MM.1S (cell line): ENCODE measurements at regions not wholly inside any gene's neighbourhood (a gene's known extent, or its start where the extent isn't known, plus 50 kb on each side); places are given as distances from the start of the nearest gene placed in this dataset.

Source experiments
- DNase-seq: peaks from one replicate; pipeline ENCODE4 v3.0.0-alpha.2; 2015
- H2AFZ ChIP-seq: fragments of 300-600 bp; sonication (generic); 2 replicates; pipeline ENCODE4 v1.6.0; 2016; ENCODE audit warnings: antibody characterized with exemption, low read length
- H3F3A ChIP-seq: fragments of 300-600 bp; sonication (generic); 2 replicates; pipeline ENCODE4 v1.6.1; 2016; ENCODE audit warnings: mild to moderate bottlenecking, antibody characterized with exemption, low read length, moderate library complexity, mixed read lengths; ENCODE audit not compliant: insufficient read depth
- H3K27ac ChIP-seq: fragments of 300-600 bp; sonication (generic); 2 replicates; pipeline ENCODE4 v1.5.1; 2016; ENCODE audit warnings: mild to moderate bottlenecking, low read length
- H3K27me3 ChIP-seq: fragments of 300-600 bp; sonication (generic); replicated peaks from 2 replicates; pipeline ENCODE4 v1.6.0; 2016; ENCODE audit warnings: low read length; ENCODE audit not compliant: insufficient read depth
- H3K36me3 ChIP-seq: fragments of 300-600 bp; sonication (generic); replicated peaks from 2 replicates; pipeline ENCODE4 v1.6.1; 2016; ENCODE audit warnings: mild to moderate bottlenecking, low read length, mixed read lengths; ENCODE audit not compliant: insufficient read depth
- H3K4me1 ChIP-seq: fragments of 300-600 bp; sonication (generic); 2 replicates; pipeline ENCODE4 v1.6.1; 2016; ENCODE audit warnings: low read length, mixed read lengths
- H3K4me2 ChIP-seq: fragments of 300-600 bp; sonication (generic); 2 replicates; pipeline ENCODE4 v1.6.0; 2016; ENCODE audit warnings: low read depth, low read length
- H3K4me3 ChIP-seq: fragments of 300-600 bp; sonication (generic); 2 replicates; pipeline ENCODE4 v1.5.1; 2016; ENCODE audit warnings: low read length, mixed read lengths
- H3K79me2 ChIP-seq: fragments of 300-600 bp; sonication (generic); 2 replicates; pipeline ENCODE4 v1.6.1; 2016; ENCODE audit warnings: mixed run types, low read length, mixed read lengths
- H3K9ac ChIP-seq: fragments of 300-600 bp; sonication (generic); 2 replicates; pipeline ENCODE4 v1.6.1; 2016; ENCODE audit warnings: low read length, mixed read lengths
- H3K9me2 ChIP-seq: fragments of 300-600 bp; sonication (generic); replicated peaks from 2 replicates; pipeline ENCODE4 v1.6.1; 2016; ENCODE audit warnings: mild to moderate bottlenecking, low read length, mixed read lengths; ENCODE audit not compliant: insufficient read depth
- H3K9me3 ChIP-seq: fragments of 300-600 bp; sonication (generic); replicated peaks from 2 replicates; pipeline ENCODE4 v1.6.1; 2016; ENCODE audit warnings: mild to moderate bottlenecking, low read length, mixed read lengths; ENCODE audit not compliant: insufficient read depth
- H4K20me1 ChIP-seq: fragments of 300-600 bp; sonication (generic); 2 replicates; pipeline ENCODE4 v1.6.1; 2016; ENCODE audit warnings: mild to moderate bottlenecking, low read length, moderate library complexity, mixed read lengths; ENCODE audit not compliant: insufficient read depth
- EZH2 ChIP-seq: fragments of 300-600 bp; sonication (generic); optimal IDR thresholded peaks from 2 replicates; pipeline ENCODE3; 2017; ENCODE audit warnings: low read depth, mild to moderate bottlenecking, antibody characterized with exemption, low read length, mixed read lengths
- EZH2phosphoT487 ChIP-seq: fragments of 300-600 bp; sonication (generic); IDR thresholded peaks from 2 replicates; pipeline ENCODE4 v1.6.1; 2018; ENCODE audit warnings: antibody characterized with exemption, low read length
- TF ChIP-seq, protein P1 (sequence below): fragments of 300-600 bp; sonication (generic); IDR thresholded peaks from 2 replicates; pipeline ENCODE4 v1.5.1; 2016; ENCODE audit warnings: antibody characterized with exemption, low read length, mixed read lengths

DNA sequence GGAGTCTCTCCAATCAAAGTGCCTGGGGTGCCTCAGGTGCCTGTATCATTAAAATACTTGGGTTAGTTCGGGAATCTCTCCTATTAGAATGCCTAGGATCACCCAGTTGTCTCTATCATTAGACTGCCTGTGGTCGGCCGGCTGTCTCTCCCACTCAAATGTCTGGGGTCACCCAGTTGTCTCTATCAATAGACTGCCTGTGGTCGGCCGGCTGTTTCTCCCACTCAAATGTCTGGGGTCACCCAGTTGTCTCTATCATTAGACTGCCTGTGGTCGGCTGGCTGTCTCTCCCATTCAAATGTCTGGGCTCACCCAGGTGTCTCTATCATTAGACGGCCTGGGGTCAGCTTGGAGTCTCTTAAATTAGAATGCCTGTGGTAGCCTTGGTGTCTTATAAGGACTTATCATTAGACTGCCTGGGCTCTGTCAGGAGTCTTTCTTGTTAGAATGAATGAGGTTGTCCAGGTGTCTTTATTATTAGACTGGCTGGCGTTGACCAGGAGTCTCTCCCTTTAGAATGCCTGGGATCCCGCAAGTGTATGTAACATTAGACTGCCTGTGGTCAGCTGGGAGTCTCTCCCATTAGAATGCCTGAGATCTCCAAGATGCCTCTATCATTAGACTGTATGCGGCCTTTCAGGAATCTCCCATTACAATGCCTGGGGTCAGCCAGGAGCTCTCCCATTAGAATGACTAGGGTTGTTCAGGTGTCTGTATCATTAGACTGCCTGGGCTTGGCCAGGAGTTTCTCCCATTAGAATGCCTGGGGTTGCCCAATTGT is 1555.5 kb downstream of the UQCRFS1 start:
- Histone ChIP-seq H3K36me3 (no peaks in the 10 kb centered on the region), H4K20me1 (no peaks in the 10 kb centered on the region), H3K4me1 (no peaks in the 10 kb centered on the region), H3K27me3 (no peaks in the 10 kb centered on the region), H3K4me3 (no peak overlapping the region), H3K4me2 (no peak overlapping the region), H3K27ac (no peak overlapping the region), H2AFZ (no peak overlapping the region), H3F3A (no peaks in the 10 kb centered on the region), H3K9me2 (no peaks in the 10 kb centered on the region), H3K9ac (no peak overlapping the region), H3K9me3 (no peaks in the 10 kb centered on the region), H3K79me2 (no peaks in the 10 kb centered on the region)
- TF ChIP-seq EZH2phosphoT487 (no peak), EZH2 (no peak)
- TF ChIP-seq, protein P1, sequence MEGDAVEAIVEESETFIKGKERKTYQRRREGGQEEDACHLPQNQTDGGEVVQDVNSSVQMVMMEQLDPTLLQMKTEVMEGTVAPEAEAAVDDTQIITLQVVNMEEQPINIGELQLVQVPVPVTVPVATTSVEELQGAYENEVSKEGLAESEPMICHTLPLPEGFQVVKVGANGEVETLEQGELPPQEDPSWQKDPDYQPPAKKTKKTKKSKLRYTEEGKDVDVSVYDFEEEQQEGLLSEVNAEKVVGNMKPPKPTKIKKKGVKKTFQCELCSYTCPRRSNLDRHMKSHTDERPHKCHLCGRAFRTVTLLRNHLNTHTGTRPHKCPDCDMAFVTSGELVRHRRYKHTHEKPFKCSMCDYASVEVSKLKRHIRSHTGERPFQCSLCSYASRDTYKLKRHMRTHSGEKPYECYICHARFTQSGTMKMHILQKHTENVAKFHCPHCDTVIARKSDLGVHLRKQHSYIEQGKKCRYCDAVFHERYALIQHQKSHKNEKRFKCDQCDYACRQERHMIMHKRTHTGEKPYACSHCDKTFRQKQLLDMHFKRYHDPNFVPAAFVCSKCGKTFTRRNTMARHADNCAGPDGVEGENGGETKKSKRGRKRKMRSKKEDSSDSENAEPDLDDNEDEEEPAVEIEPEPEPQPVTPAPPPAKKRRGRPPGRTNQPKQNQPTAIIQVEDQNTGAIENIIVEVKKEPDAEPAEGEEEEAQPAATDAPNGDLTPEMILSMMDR, result no peak
- DNase-seq, result no peak

DNA sequence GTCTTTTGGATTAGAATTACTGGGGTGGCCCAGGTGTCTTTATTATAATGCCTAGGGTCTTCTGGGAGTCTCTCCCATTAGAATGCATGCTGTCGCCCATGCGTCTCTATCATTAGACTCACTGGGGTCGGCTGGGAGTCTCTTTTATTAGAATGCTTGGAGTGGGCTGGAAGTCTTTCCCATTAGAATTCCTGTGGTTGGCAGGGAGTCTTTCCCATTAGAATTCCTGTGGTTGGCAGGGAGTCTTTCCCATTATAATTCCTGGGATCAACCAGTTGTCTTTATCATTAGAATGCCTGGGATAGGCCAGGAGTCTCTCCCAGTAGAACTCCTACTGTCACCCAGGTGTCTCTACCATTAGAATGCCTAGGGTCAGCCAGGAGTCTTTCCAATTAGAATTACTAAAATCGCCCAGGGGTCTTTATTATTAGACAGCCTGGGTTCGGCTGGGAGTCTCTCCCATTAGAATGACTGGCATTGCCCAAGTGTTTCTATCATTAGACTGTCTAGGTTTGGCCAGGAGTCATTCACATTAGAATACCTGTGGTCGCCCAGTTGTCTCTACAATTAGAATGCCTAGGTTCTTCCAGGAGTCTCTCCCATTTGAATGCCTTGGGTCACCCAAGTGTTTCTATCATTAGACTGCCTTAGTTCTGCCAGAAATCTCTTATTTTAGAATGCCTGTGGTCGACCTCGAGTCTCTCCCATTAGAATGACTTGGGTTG is 1558.5 kb downstream of the UQCRFS1 start:
- Histone ChIP-seq H3K27me3 (no peaks in the 10 kb centered on the region), H3K4me2 (no peak overlapping the region), H3K79me2 (no peaks in the 10 kb centered on the region), H2AFZ (no peak overlapping the region), H3K27ac (no peak overlapping the region), H3K4me1 (no peaks in the 10 kb centered on the region), H3K9me3 (no peaks in the 10 kb centered on the region), H3F3A (no peaks in the 10 kb centered on the region), H4K20me1 (no peaks in the 10 kb centered on the region), H3K4me3 (no peak overlapping the region), H3K9ac (no peak overlapping the region), H3K36me3 (no peaks in the 10 kb centered on the region), H3K9me2 (no peaks in the 10 kb centered on the region)
- no peak for DNase-seq
- TF ChIP-seq EZH2 (no peak), EZH2phosphoT487 (no peak)
- TF ChIP-seq, protein P1, result no peak

DNA sequence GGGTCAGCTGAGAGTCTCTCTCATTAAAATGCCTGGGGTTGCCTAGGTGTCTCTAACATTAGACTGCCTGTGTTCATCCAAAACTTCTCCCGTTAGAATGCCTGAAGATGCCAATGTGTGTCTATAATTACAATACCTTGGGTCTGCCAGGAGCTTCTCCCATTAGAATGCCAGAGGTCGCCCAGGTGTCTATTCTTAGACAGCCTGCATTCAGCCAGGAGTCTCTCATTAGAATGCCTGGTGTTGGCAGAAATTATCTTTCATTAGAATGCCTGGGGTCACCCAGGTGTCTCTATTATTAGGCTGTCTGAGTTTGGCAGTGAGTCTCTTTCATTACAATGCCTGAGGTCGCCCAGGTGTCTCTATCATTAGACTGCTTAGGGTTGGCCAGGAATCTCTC is 1560.2 kb downstream of the UQCRFS1 start:
- Histone ChIP-seq H3K4me2 (no peak overlapping the region), H4K20me1 (no peaks in the 10 kb centered on the region), H3K9me2 (no peaks in the 10 kb centered on the region), H2AFZ (no peak overlapping the region), H3K4me3 (no peak overlapping the region), H3K27me3 (no peaks in the 10 kb centered on the region), H3K9ac (no peak overlapping the region), H3K9me3 (no peaks in the 10 kb centered on the region), H3K27ac (no peak overlapping the region), H3K36me3 (no peaks in the 10 kb centered on the region), H3K79me2 (no peaks in the 10 kb centered on the region), H3F3A (no peaks in the 10 kb centered on the region), H3K4me1 (no peaks in the 10 kb centered on the region)
- TF ChIP-seq EZH2phosphoT487, result no peak
- TF ChIP-seq EZH2, result no peak
- TF ChIP-seq, protein P1, result no peak
- no peak for DNase-seq
